Fibroblast of skin of left quadriceps (primary cell): ENCODE measurements at regions not wholly inside any gene's neighbourhood (a gene's known extent, or its start where the extent isn't known, plus 50 kb on each side); places are given as distances from the start of the nearest gene placed in this dataset.

Experiments
- DNase-seq, 2 experiments: peaks; one replicate each; pipeline ENCODE4 v3.0.0-alpha.2; 2013; ENCODE audit warnings: low read depth in 2 of 2

DNA sequence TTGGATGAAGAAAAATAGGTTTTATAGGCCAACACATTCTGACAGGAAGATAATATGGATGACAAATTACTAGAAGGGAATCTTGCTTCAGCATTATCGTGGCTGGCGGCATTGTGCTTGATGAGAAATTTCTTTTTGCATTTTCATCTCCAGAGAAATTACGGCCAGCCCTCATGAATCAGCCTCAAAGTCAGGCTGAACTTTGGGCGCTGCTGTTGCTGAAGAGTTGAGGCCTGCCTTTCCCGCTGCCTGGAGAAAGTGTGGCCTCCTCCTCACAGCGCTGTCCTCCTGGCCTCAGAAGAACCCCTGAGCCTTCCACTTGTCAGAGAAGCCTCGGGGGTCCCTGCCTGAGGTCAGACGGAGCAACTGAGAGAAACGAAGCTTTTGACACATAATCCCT lies 272.4 kb upstream of the KCNIP4 start:
- no peak for DNase-seq

DNA sequence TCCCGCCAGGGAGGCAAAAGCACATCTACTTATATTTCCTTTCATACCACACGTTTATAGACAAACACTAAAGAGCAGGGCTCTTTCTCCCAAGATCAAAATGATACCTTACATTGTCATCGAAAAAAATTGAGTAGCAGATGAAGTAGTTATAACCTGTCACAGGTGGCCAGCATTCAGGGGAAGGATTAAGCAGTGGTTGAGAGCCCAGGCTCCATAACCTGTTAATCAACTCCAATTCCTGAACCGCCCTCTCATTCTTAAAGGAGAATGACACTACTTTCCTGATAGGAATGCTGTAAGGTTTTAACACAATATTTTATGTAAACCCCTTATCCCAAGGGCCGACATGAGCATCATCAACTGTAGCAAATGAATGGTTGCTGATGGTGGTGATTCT lies 268.9 kb upstream of the KCNIP4 start:
- DNase-seq: no peak

DNA sequence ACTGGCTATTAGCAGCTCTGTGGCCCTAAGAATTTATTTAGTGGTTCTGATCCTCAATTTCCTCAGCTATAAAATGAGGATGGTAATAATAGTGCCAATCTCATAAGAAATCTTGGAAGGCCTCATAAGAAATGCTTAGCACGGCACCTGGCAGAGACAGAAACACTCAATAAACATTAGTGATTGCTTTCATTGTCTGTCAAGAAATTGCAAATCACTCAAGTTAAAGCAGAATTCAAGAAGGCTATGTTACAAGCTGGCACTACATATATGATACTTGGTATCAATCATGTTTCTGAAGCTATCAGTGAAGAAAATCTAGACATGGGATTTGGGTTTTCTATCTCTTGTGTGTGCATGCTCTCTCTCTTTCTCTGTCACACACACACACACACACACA lies 267.7 kb upstream of the KCNIP4 start:
- no peak for DNase-seq

- peak; percentile 13 to 15 for DNase-seq
Observed at GRCh38 chr4:22215084-22215483, 266.5 kb upstream of the KCNIP4 start.

GRCh38 chr4:22203711-22204011 lies 255.1 kb upstream of the KCNIP4 start:
- DNase-seq: no peak

DNA sequence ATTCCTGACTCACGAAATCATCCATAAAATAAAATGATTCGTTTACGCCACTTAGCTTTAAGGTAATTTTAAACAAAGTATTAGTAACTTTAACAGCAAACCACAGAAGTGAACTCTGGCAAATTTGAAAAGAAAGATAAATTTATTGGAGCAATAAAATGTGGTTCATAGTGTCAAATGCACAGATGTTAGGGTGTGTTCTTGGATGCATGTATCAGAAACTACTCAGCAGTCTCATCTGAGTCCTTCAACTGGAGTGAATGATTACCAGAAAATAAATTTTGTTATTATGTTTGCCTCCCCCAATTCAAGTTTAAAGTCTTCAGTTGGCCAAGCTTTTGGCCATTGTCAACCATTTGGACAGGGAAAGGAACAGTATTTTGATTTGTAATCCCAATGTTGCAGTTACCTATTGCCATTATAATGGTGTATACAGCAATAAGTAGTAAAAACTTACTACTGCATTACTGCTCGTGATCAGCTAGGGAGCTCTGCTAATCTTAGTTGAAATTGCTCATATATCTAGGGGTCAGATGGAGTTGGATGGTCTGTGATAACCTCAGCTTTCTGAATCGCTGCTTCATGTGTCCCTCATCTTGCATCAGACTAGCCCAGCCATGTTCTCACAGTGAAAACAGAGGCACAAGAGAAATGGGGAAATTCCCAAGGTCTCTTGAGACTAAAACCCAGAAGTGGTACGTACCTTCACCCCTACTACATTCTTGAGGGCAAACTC lies 254.6 kb upstream of the KCNIP4 start:
- DNase-seq: peak; percentile 53 to 54

DNA sequence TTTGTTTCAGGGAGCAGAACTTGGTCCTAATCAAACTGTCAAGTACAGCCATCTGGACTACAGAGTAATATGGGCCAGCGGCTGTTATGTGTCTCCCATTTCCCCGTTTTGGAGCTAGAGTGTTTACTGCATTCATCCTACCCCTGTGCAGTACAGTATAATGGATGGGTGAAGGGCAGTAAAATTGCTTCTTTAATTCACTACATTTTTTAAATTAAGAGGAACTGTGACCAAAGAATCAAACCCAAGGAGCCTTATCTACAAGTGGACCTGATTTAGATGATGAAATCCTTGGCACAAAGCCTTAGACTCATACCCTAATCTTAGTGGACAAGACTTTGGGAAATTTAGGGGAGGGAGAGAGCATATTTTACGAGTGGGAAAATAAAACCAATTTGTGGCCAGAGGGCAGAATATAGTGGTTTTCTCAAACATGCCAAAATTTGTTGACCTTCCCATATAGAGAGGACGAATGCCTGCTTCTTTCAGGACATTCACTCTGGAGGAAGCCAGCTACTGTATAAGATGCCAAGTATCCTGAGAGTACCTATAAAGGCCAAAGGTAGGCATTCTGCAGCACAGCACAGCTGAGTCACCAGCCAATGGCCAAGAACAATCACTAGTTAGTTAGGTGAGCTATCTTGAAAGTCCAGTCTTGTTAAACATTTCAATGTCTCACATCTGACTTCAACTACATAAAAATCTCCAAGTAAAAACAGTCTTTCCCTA lies 253.8 kb upstream of the KCNIP4 start:
- peak; percentile 15 to 33 for DNase-seq

DNA sequence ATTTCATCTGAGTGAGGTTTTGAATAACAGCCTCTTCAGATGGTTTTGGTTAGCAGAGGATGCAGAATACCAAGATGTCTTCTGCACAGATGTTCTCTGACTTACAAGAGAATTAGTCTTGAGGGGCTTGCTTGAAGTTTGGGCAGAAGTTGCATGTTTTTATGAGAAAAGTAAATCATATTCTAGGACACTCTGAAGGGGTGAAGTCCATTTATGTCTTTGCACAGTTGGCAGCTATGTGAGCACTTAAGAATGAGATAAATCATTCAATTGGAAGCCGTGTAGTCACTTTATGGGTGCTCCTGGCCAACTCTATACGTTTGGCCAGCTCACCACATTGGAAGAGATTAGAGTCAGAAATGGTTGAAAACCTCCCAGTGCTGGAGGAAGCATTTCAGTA lies 252.7 kb upstream of the KCNIP4 start:
- peak; percentile 29 for DNase-seq

DNA sequence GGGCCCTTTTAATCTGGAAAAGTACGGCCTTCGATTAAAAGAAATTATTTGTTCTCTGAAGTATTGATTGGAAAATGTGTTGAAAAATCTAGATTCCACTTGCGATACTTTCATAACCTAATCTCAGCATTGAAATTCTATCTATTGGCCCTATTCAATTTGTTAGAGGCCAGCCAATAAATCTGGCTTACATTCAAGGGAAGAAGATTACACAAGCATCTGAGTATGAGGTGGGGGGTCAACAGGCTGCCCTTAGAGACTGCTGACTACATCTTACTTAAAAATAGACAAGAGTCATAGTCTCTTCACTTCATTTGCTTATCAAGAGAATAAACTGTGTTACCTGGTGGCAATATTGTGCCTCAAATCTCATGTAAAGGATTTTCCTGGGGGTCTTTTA lies 248.0 kb upstream of the KCNIP4 start:
- no peak for DNase-seq

- DNase-seq: peak in 1 of 2 experiments; percentile 14
Observed at GRCh38 chr4:22192084-22192511, 243.5 kb upstream of the KCNIP4 start.

GRCh38 chr4:22191565-22191964 lies 243.0 kb upstream of the KCNIP4 start:
- no peak for DNase-seq

DNA sequence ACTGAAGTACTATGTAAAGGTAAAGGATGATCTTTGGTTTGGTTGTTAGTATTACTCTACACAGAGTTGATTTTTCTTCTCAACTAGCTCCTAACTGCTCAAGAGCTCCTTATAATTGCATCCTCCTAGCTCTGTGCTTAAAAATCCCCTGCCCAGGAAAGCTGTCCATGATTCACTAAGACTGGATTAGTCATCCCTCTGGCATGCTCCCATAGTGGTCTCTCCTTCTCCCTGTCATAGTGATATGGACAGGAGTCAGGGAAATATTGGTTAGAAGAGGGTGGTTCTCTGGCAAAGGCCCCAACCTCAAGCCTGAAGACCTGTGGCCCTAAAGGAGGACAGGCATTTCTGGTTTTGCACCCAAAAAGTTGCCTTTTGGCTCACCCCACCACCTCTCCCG lies 242.3 kb upstream of the KCNIP4 start:
- peak; percentile 76 to 79 for DNase-seq

GRCh38 chr4:22187203-22187820 lies 238.7 kb upstream of the KCNIP4 start:
- DNase-seq: no peak

GRCh38 chr4:22181736-22182135 lies 233.2 kb upstream of the KCNIP4 start:
- DNase-seq: no peak

- peak; percentile 74 to 78 for DNase-seq
Observed at GRCh38 chr4:22179124-22179874, 230.7 kb upstream of the KCNIP4 start.

- no peak for DNase-seq
Observed at GRCh38 chr4:22174640-22175039, 226.1 kb upstream of the KCNIP4 start.

DNA sequence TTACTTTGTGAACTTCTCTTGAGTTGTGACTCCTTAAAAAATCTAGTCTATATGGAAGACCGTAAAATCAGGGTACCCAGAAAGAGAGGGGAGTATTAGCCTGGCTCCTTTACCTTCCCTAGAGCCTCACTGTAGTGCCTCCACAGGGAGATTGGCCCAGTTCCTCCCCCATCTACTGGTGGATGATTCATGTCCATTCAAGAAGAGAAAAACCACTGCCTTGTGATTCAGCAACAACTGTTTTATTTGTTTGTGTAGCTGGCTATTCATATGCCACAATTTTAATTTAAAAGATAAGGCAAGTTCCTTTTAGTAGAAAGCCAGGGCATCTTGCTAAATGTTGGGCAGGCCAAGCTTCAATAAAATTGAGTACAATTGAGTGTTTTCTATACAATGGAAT lies 221.8 kb upstream of the KCNIP4 start:
- DNase-seq: peak in 1 of 2 experiments; percentile 17

DNA sequence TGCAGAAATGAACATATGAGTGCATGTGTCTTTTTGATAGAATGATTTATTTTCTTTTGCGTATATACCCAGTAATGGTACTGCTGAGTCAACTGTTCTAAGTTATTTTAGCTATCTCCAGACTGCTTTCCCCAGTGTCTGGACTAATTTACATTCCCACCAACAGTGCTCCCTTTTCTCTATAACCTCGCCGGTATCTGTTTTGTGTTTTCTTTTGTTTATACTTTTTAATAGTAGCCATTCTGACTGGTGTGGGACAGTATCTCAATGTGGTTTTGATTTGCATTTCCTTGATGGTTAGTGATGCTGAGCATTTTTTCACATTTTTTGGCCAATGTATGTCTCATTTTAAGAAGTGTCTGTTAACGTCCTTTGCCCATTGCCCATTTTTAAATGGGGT lies 218.6 kb upstream of the KCNIP4 start:
- DNase-seq: peak in 1 of 2 experiments; percentile 7

DNA sequence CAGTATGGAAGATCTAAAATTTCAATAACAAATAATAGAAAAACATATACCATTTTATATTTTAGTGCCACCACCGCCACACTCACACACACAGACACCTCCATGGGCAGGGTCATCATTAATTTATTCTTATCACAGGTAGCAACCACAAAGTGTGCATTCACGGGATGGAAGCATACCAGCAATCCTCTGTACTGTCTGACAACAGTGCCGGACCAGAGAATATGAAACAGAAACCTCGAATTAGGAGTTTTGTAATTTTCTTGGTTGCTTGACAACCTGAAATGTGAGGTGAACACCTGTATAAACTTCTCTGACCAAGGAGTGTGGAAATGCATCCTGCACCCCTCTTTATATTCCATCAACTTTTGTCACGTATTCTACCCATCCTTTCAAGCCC lies 213.9 kb upstream of the KCNIP4 start:
- no peak for DNase-seq

DNA sequence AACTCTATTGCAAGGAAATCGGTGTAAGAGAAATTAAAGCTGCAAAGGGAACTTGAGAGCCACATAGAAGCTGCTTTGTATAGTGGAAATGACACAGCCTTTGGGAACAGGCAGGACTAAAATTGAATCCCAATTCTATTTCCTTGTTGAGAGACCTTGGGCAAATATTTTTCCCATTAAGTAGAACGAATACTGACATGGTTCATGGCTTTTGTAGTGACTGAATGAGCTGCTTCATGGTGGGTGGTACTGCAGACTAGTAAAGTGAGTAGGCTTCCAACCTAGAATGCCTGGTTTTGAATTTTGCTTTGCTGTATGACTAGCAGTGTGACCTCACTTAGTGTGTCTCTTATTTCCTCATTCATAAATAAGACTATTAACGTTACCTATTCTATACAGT lies 182.2 kb upstream of the KCNIP4 start:
- DNase-seq: no peak

DNA sequence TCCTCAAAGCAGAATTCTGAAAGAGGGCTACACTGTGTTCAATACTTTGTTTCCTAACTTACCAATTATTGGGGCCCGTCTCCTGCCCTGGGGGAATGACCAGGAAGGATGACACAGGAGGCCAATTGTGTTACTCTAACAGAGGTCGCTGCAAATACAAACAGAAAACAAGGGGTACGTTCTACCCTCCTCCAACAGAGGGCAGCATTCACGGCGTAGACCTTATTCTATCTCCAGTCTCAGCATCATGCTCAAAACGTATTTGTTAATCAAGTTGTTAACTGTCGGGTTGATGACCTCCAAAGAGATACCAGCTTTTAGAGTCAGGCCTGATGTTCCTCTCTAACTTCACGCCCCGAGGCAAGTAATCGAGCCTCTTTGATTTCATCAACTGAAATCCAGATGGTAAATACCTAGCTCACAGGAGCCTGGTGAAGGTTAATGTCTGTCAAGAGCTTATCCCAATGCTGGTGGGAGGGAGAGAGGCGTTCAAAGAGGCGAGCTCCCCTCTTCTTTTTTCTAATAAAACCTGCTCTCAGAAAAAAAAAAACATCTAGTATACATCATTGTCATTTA lies 181.0 kb upstream of the KCNIP4 start:
- peak; percentile 2 to 4 for DNase-seq

DNA sequence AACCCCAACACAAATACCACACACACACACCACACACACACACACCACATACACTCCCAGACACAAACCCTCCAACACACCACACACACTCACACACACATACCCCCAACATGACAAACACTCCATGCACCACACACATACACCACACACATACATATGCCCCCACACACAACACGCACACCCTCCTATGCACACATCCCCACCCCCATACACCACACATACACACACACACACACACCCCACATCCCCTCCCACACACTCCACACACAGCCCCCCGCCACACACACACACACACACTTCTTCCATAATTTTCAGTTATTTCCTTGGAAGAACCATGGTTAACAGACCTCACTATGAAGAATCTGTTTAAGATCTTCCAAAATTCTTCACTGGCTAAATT lies 173.5 kb upstream of the KCNIP4 start:
- no peak for DNase-seq
